GM12872 (cell line): ENCODE measurements at regions not wholly inside any gene's neighbourhood (a gene's known extent, or its start where the extent isn't known, plus 50 kb on each side); places are given as distances from the start of the nearest gene placed in this dataset.

Experiments
- CTCF ChIP-seq: IDR thresholded peaks from 3 replicates; pipeline ENCODE4 v1.5.1; 2011; ENCODE audit warnings: low read depth, mild to moderate bottlenecking, low read length, moderate library complexity; ENCODE audit not compliant: insufficient read depth

GRCh38 chr2:180570864-180571263 lies 409.5 kb upstream of the UBE2E3 start:
- TF ChIP-seq CTCF = no peak

GRCh38 chr2:180564051-180564450 lies 416.4 kb upstream of the UBE2E3 start:
- no peak for TF ChIP-seq CTCF

GRCh38 chr2:180562378-180562777 lies 418.0 kb upstream of the UBE2E3 start:
- TF ChIP-seq CTCF = no peak

GRCh38 chr2:180559771-180560170 lies 420.6 kb upstream of the UBE2E3 start:
- no peak for TF ChIP-seq CTCF

GRCh38 chr2:180559038-180559437 lies 421.4 kb upstream of the UBE2E3 start:
- no peak for TF ChIP-seq CTCF

- TF ChIP-seq CTCF = no peak
These were observed 424.9 kb upstream of the UBE2E3 start for GRCh38 chr2:180555391-180555965.

- no peak for TF ChIP-seq CTCF
These were observed 426.1 kb upstream of the UBE2E3 start for GRCh38 chr2:180554330-180554729.

- no peak for TF ChIP-seq CTCF
These were observed 427.2 kb upstream of the UBE2E3 start for GRCh38 chr2:180553094-180553715.
